Medulla oblongata (tissue), 1 donor: ENCODE measurements at regions not wholly inside any gene's neighbourhood (a gene's known extent, or its start where the extent isn't known, plus 50 kb on each side); places are given as distances from the start of the nearest gene placed in this dataset.
"Not testable (repeated sequence)": the region's sequence is repeated elsewhere in the genome, so short reads cannot be mapped to it uniquely, and the experiment has no call there.

Source experiments
- DNase-seq: peaks from one replicate; pipeline ENCODE4 v3.0.0-alpha.2; 2015; ENCODE audit errors: extremely low spot score

DNA sequence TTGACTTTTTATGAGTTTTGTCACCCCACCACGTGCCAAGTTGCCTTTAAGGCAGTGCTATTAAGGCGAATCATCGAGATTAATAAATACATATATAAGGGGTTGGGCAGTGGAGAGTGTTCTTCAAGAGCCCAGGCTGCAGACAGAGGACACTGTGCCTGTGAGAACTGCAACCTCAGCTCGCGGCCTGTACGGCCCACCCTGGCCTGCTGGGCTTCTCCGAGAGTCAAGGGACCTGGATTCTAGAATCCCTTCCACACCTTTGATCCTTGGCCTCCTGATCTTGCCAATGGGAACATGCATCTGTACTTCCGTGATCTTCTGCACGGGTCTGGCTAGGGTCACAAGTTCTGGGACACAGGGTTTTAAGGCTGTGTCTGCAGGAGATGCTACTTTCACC is 54.5 kb downstream of the IRX5 start:
- no peak for DNase-seq

DNA sequence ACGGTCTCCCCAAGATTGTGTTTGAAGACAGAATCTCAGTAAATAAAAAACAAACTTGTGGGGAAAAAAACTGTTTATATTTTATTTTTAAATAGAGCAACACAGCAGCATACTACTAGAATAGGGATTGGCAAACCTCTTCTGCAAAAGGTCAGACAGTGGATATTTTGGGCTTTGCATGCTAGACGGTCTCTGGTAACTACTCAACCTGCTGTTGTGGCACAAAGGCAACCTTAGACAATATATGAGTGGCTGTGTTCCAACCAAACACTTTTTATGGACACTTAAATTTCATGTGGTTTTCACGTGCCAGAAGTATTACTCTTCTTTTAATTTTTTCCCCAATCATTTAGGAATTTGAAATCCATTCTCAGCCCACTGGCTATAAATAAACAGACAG is 55.0 kb downstream of the IRX5 start:
- DNase-seq: no peak

DNA sequence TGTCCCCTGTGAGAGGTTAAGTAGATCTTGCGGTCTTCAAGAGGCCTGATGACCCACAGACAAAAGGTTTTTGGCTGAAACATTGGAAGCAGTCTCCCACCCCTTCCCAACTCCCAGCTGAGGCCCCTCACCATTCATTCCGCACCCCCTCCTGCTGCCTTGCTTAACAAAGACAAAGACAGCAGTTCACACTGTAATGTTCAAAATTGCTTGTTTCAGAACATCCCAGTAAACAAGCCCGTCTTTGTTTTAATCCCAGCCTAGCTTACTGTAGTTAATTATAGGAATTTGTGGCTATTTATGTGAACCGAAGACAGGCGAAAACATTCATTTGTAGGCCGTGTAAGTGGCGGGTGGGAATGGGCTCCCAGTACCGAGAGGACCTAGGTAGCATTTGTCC is 55.7 kb downstream of the IRX5 start:
- DNase-seq: peak; percentile 79

DNA sequence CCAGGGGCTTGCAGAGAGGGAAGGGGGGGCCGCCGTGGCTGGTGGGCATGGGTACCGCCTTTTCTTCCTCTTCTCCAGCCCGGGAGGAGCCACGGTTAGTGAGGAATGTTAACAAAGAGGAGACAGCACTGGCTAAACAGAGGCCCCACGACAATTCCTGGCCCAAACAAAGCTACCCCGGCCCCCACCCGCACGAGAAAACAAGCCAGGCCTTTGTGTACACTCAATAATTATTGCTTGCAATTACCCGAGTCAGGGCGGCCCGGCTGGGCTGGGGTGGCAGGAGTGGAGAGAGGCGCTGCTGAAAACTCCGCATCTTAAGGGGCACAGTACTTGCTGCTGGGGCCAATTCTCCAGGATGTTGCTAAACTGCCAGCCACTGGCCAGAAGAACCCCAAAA is 56.4 kb downstream of the IRX5 start:
- DNase-seq: peak; percentile 82

DNA sequence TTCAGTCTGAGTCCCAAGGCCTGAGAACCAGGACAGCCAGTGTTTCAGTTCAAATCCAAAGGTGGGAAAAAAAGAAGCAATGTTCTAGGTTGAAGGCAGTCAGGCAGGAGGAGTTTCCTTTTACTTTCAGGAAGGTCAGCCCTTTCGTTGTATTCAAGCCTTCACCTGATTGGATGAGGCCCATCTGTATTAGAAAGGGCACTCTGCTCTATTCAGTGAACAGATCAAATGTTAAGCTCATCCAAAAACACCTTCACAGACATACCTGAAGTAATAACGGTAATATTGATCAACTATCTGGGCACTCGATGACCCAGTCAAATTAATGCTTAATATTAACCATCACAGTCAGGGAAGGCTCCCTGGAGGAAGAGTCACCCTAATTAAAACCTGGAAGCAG is 60.9 kb downstream of the IRX5 start:
- no peak for DNase-seq

DNA sequence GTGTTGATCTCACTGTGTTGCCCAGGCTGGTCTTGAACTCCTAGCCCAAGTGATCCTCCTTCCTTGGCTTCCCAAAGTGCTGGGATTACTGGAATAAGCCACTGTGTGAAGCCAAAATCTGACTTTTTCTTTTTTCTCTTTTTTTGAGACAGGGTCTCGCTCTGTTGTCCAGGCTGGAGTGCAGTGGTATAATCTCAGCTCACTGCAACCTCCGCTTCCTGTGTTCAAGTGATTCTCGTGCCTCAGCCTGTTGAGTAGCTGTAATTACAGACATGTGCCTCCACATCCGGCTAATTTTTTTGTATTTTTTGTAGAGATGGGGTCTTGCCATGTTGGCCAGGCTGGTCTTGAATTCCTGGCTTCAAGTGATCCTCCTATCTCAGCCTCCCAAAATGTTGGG is 61.3 kb downstream of the IRX5 start:
- not testable (repeated sequence) for DNase-seq

DNA sequence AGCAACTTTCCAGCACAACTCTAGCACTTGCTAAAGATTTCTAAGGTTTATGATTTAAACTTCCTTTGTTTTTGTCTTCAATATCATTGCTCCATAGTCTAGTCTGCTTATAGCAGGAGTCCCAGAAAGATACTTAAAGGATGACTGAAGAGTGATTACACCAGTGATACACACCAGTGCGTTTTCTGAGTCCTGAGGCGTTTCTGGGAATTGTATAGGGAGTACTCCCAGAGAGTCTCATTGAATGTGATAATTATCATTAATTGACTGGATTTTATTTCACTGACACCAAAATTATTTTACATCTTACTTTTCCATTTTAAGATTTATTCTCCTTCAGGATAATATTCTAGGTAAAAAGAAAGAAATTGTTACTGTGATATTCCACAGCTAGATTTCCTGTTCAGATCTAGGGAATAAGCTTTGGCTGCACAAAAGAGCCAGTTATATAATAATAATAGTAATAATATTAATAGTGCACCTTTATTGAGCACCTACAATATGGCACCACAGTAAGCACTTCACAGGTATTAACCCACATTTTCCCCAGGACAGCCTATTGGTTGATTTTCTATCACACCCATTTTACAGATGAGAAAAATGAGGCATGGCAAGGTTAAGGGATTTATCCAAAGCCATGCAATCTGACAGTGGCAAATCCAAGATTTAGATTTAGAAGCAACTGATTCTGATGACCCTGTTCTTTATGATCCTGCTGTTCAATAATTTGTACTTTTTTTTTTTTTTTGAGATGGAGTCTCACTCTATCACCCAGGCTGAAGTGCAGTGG is 62.6 kb downstream of the IRX5 start:
- DNase-seq: no peak

DNA sequence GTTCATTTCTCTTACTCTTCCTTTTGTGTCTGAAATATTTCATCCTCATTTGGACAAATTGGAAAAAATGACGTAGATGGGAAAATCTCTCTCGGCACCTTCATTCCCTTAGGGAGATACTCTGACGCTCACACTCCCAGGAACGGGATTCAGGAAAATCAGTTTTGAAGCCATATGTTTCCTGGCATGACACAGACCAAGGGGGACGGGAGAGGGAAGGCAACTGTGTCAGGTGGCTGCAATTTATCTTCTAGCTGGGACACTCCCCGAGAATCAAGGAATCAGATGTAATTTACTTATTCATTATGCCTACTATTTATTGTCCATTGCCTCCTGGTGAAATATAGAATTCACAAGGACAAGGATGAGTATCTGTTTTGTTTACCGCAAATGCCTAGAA is 65.5 kb downstream of the IRX5 start:
- no peak for DNase-seq

DNA sequence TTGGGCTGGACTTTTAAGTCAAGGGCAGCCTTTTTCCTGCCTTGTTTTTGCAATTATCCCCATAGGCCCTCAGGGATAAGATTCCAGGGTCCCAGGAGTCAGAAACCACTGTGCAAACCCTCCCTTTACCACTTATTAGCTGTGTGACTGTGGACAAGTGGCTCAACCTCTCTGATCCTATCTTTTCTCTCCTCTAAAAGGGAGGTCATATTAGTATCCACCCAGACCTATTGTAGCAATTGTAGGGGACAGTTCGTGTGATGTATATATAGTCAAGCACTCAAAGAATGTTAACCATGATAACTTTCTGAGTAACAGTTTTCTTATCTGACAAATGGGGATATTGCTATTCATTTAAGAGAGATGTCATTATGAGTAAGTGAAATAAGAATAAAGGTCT is 68.2 kb downstream of the IRX5 start:
- DNase-seq: no peak

DNA sequence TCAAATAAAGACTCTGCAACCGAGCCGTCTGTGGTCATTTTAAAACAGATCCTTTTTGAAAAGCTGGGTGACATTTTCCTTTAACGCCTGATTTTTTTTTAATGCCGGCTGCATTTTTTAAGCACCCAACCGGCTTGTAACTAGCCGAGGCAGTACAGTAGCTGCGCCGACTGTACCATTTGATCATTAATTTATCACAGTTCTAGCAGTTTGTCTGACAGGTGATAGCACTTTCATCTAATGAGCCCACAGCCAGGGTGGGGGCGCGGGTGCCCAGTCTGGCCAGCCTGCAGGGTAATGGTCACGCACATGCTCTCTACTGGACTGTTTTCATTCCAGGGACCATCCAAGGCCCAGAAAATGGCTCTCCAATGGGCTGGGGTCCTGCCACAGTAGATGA is 68.8 kb downstream of the IRX5 start:
- no peak for DNase-seq

DNA sequence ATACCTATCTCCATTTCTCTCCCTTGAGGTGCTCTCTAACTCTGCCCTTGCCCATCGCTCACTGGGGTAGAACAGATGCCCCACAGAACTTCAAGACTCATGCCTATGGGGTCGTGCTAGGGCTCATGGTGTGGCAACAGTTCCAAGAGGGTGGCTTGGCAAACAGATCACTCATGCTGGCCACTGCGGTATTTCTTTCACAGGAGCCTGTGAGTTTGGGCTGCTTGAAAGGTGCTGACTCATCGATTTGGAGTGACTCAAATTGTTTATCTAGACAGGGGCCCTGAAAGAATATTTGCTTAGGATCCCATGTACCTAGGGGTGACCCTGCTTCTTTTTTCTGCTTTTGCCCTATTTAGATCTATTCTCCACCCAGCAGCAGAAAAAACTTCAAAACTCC is 69.9 kb downstream of the IRX5 start:
- DNase-seq: no peak

DNA sequence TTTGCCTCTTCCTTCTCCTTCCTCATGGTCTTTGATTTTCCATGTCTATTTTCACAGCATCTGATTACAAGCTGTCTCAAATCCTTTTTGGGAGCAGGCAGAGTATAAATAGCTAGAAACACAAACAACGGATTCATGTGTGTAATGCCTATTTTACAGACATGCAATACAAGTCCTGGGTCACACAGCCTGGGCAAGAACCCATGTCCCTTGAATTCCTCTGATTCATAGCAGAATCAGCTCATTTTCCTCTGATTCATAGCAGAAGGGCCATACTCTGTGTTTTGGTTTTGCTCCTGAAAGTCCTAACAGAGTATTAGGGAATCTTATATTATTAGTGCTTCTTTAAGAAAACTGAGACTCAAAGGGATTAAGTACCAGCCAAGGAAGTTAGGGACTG is 71.3 kb downstream of the IRX5 start:
- DNase-seq: no peak

DNA sequence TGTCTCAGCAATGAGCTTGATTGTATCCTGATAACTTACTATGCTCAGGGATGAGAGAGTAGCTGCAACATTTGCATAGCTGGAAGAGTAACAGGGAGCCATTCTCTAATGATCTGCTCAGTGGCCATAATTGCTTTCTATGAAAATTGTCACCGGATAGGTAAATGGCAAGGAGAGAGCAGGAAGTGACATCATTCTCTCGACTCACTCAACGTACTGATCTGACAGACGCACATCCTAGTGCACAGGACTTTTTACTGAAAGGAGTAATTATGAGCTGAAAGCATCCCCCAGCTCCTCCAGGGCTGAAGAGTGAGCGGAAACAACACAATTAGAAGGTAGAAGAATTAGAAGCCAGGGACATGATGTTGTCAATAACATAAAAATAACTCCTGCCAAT is 71.8 kb downstream of the IRX5 start:
- DNase-seq: no peak

DNA sequence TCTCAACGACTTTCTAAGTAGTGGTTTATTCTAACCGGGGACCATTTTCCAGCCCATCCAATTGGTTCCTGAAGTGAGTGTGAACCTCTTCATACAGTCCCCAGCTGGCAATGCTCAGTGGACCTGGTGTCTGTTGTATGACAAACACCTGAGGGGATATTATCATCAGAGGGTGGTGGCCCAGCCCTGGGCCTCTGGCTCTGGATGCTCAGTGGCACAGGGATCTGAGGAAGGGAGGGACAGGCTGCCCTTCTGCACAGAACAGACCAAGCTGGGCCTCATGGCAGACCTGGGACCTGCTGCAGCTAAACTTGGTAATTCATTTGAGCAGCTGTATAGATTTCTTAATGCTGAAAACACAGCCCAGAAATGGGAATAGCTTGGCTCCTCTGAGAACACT is 72.6 kb downstream of the IRX5 start:
- no peak for DNase-seq

DNA sequence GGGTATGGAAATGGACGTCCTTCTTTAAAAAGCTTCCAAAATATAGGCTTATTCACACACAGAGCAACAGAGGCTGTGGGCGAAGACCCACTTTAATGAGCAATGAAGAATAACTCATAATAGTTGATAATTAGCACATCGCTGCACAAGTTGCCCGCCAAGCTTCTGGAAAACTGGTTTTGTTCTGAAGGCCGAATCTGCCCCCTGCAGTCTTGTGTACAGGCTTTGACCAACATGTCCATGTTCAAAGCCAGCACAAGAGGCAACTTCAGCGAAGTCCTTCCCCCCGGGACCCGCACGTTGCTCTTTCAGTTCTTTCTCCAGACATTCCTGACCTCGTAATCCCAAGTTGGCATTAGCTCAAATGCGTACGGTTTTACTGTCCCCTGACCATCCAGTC is 73.3 kb downstream of the IRX5 start:
- peak; percentile 50 for DNase-seq

DNA sequence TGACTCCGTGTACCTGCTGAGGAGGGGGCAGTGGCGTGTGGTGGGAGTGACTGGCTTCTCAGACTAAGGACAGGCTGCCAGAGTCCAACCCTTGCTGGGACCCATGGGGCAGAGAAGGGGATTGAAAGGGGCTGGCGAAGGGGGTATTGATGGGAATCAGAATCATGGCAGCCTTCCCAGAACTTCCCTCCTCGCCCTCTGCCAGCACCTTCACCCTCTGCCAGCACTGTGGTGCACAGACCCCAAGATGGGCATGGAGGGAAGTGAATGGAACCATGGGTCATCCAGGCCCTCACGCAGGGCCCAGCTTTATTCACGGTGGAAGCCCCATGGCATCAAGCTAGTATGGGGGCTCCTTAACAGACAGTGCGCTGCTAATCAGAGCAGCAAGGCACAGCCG is 76.8 kb downstream of the IRX5 start:
- DNase-seq: no peak

DNA sequence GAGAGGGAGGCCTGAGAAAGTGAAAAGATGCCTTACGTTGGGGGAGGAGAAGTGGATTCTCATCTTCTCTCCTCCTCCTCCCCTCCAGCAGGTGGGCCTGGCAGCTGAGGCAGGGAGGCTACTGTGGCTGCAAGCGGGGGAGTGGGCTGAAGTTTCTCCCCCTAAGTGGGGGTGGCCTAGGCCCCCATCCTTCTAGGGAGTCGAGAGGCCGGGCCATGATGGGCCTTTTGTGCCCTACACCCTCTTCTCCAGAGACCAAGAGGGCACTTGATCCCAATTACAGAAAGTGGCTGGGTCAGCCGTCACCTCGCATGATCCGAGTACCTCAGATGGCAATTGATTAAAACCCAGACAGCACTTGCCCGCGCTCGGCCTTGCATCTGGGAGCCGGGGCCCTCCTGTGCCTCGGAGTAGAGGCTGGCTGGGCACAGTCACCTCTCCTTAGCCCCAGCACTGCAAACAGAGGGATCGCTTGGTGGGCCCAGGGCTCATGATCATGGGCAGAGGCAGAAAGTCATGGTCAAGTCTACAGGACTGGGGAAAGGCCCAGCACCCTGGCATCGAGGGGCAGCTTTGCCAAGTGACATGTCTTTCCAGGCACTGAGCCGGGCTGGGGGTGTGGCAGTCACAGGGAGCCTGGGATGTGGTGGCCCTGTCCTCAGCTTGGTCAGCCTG is 78.3 kb downstream of the IRX5 start:
- DNase-seq: no peak

DNA sequence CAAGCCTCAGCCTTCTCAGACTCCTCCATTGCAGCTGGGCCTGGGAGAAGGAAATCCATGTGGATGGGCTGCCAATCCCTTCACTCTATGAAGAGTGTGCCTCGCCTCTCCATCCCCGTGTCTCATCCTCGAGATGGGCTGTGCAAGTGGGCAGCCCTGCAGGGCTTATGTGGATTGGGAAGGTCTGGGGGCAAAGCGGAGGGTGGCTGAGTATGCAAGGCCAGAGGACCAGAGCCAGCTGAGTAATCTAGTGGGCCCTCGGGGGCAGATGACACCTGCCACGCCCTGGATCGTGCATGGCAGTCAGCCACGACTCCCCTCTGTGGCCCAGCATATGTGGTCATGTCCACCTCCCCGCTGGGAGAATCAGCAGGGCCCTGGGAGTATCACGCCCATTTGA is 78.9 kb downstream of the IRX5 start:
- no peak for DNase-seq

DNA sequence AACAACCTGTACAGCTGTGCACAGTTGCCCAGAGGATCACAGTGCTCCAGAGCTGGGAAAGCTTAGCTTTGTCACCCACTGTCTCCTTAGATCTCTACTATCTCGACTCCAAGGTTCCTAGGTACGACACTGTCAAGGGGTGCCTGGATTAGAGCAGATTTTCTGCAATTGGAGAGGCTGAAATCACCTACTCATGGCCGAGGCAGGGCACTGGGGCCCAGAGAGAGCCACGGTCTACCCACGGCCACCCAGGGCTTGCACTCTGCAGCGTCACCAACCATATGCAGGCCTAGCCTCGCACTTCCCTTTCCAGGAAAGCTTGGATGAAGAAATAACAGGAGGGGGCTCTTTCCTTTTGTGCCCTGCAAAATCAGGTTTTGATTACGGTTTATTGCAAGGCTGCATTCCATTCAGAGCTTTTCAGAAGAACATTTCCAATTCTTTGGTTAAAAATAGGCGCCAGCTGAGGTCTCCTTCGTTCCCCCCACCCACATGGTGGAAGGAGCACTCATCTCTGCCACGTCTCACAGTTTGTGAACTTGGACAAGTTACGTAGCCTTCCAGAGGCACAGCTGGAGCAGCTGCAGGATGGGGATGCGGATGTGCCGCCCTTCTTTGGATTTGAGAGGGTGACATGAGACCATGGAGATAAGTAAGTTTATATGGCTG is 80.0 kb downstream of the IRX5 start:
- DNase-seq: no peak

DNA sequence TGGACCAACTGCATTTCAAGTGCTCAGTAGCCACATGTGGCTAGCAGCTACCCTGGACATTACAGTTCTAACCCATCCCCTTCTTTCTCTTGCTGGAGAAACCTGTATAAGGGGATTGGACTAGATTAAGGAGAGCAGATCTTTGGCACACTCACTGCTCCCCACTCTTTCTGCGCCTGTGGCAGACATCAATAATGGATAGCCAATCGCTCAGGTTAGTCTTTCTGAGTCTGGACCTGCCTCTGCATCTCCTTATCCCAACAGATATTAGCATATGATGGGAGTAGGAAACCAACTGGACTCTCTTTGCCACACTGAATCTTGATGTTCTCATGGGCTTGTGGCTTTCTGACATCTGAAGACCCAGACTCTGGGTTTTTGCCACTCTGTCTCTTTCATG is 81.7 kb downstream of the IRX5 start:
- no peak for DNase-seq

DNA sequence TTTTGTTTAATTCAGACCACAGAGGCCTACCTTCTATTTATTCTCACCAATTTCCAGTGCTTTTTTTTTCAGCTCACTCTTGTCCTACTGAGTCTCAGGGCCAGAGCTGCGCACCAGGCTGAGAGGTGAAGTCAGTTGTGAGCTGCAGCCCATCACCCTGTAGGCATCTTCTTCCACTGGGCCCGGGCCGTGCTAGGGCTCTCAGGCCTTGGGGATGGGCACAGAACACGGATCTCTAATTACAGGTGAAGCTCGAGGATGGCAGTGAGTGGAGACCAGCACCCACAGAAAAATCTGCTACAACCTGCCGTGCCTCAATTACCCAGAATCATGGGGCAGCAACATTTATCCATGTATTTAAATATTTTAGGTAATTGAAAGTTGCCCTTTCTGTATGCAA is 82.1 kb downstream of the IRX5 start:
- DNase-seq: no peak

DNA sequence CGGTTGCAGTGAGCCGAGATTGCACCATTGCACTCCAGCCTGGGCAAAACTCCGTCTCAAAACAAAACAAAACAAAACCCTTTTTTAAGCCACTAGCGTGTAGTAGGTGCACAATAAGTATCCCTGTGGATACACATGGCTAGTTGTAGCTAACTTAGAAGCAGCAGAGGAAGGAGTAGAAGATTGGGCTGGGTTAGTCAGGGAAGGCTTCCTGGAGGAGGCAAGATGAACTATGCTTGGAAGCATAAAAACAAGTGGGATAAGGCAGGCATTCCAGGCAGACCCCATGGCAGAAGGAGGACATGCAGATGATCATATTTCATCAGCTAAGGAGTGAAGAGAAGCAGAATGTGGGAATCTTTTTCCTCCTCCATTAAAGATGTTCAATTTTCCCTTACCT is 83.4 kb downstream of the IRX5 start:
- DNase-seq: no peak
